MG63 (cell line): ENCODE measurements at regions not wholly inside any gene's neighbourhood (a gene's known extent, or its start where the extent isn't known, plus 50 kb on each side); places are given as distances from the start of the nearest gene placed in this dataset.

ENCODE experiments used
- DNase-seq: peaks from one replicate; pipeline ENCODE4 v3.0.0-alpha.2; 2020
- H3K27me3 ChIP-seq: fragments of 250-450 bp; sonication (Bioruptor Pico); 2 replicates; pipeline ENCODE4 v1.5.1; 2020; ENCODE audit warnings: mild to moderate bottlenecking, moderate library complexity
- H3K36me3 ChIP-seq: fragments of 250-450 bp; sonication (Bioruptor Pico); 2 replicates; pipeline ENCODE4 v1.5.1; 2020; ENCODE audit warnings: mild to moderate bottlenecking, moderate library complexity
- H3K4me3 ChIP-seq: fragments of 250-450 bp; sonication (Bioruptor Pico); 2 replicates; pipeline ENCODE4 v1.5.1; 2020; ENCODE audit warnings: mild to moderate bottlenecking, moderate library complexity
- H3K9me3 ChIP-seq: fragments of 250-450 bp; sonication (Bioruptor Pico); 2 replicates; pipeline ENCODE4 v1.5.1; 2020; ENCODE audit warnings: mild to moderate bottlenecking, moderate library complexity

DNA sequence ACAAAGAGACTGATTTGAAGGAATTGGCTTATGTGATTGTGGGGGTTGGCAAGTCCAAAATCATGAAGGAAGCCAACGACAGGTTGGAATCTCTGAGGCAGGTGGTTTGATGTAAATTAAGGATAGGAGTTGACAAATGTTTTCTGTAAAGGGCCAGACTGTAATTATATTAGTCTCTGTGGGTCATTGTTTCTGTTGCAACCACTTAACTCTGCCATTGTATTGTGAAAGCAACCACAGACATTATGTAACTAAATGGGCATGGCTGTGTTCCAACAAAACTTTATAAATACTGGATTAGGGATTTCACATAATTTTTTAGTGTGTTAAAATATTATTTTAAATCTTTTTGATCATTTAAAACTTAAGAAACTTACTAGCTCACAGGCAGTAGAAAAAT lies 199.2 kb upstream of the MYLIP start:
- Histone ChIP-seq H3K9me3 (no peaks in the 10 kb centered on the region), H3K36me3 (no peaks in the 10 kb centered on the region), H3K27me3 (no peaks in the 10 kb centered on the region), H3K4me3 (no peak overlapping the region)
- DNase-seq: no peak

DNA sequence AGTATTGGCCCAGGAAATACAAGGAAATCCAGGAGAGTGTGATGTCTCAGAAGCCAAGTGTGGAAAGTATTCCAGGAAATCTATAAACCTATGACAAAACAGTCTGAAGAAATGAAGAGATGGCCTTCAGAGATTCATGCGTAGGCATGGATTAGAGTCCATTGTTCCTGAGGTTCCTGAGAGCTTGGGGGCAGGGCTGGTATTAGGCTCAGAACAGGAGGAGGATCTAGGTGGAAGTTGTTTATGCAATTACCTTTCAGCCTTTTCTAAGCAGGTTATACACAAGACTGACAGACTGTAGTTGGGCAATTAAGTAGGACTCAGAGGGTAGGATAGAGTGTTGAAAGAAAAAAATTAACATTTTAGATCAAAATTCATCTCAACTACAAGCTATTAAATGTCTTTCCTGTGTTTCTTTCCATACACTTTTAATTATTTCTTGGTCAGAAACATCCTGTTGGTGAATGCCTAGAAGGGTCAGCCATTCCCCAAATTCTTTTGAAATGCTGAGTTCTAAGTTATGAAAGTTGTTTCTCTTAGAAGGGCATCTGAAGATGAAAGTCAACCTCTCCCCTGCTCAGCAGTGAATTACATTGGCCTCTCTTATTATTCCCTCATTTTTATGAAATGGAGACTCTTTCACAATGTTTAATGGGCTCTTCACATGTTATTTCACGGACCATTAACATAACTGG lies 201.2 kb upstream of the MYLIP start:
- DNase-seq: no peak

DNA sequence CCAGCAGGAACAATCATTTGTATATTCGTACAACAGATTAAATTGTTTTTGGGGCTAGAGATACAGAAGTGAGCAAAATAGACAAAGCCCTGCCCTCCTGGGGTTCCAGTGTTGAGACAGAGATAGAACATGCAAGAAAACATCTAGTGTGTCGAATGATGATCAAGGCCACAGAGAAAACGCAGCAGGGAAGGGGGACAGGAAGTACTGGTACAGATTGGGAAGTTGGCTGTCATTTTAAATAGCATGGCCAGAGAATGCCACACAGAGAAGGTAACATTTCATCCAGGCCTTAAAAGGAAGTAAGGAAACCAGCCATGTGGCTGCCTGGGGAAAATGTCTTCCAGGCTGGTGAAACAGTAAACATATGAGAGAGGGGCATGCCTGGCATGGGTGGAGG lies 202.6 kb upstream of the MYLIP start:
- peaks cover 4% of the 10 kb centered on the region; the same call in 1 of the 2 replicates for H3K9me3 ChIP-seq
- H3K4me3 ChIP-seq: no peak overlapping the region
- no peaks in the 10 kb centered on the region for H3K36me3 ChIP-seq
- H3K27me3 ChIP-seq: no peaks in the 10 kb centered on the region
- DNase-seq: peak; percentile 45

More for the DNA sequence above, 201.2 kb upstream of the MYLIP start:
- H3K4me3 ChIP-seq: no peak overlapping the region
- no peaks in the 10 kb centered on the region for H3K27me3 ChIP-seq
- H3K36me3 ChIP-seq: no peaks in the 10 kb centered on the region
- no peaks in the 10 kb centered on the region for H3K9me3 ChIP-seq

DNA sequence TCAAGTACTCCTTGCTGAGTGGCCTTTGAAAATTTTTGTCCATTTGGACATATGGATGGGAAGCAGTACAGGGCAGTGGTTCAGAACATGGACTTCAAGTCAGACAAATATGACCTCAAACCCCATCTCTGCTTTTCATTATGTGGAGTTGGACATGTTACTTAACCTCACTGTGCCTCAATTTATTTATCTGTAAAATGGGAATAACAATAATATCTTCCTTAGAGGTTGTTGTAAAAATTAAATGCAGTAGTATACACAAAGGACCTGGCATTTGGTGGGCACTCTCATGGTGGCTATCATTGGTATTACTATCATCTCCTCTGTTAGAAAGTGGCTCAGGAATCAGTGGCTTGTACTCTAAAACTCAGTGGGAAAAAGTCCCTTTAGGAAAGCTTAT lies 204.0 kb upstream of the MYLIP start:
- H3K4me3 ChIP-seq: no peak overlapping the region
- DNase-seq: no peak
- no peaks in the 10 kb centered on the region for H3K36me3 ChIP-seq
- H3K27me3 ChIP-seq: no peaks in the 10 kb centered on the region
- H3K9me3 ChIP-seq: peaks cover 4% of the 10 kb centered on the region; the same call in 1 of the 2 replicates

DNA sequence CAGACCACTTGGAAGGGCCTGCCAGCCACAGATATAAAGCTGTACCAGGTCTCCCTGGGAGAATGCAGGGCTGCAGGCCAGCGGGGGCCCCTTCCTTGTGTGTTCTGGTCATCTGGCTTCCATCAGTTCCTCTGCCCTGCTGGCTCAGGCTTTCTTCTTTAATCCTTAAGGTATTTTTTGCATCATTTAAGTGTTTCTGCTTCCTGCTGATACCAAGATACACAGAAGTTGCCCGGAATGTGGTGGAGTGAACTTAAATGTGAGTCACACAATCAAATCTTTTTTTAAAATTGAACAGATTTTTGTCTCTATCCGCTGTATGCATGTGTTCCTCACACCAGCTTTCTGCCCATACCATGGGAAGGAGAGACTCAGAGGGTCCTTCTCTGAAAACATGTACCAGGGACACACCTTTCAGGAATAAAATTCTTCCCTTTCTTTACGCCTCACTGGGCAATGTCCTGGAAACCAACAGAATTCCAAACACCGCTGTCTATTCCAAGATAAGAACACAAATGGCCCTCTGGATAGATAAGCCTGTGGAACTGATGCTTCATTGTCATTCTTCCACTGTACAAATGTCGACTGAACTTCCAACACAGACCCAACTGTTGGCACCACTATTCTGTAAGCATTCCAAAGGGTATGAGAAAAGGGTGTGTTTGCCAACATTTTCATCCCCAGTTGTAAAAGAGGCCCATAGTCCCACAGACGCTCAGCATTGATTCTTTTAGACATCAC lies 206.2 kb upstream of the MYLIP start:
- Histone ChIP-seq H3K27me3 (no peaks in the 10 kb centered on the region), H3K9me3 (peaks cover 4% of the 10 kb centered on the region; the same call in 1 of the 2 replicates), H3K4me3 (no peak overlapping the region), H3K36me3 (no peaks in the 10 kb centered on the region)
- DNase-seq: peak; percentile 88

DNA sequence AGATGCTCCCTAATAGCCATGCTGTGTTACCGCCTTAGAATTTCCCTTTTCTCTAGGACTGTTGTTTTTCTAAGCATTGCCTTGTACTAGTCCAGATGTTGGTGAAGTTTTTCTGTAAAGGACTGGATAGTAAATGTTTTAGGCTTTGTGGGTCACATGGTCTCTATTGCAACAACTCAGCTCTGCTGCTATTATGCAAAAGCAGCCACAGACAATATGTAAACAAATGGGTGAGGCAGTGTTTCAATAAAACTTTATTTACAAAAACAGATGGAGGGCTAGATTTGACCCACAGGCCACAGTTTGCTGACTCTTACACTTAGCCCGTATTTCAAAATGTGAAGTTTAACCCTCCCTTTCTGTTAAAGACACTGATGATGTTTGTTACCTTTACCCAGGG lies 207.6 kb upstream of the MYLIP start:
- Histone ChIP-seq H3K9me3 (peaks cover 4% of the 10 kb centered on the region; the same call in 1 of the 2 replicates), H3K4me3 (no peak overlapping the region), H3K27me3 (no peaks in the 10 kb centered on the region), H3K36me3 (no peaks in the 10 kb centered on the region)
- no peak for DNase-seq

DNA sequence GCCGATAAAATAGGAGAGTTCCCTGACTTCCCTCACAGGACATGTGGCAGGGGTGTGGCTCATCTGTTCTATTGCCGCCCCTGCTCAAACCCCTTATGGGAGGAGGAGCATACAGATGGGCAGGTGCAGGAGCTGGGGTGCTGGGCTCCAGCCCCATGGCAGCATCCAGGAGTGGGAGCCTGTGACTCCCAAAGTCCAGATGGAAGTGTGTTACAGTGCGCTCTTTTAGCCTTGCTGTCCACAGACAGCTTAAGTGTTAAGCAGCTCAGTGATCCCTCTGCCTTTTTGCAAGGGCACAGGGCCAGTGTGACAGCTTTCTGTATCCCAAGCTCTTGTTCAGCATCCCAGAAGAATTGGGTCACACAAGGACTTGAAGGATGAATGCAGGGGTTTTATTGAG lies 212.3 kb upstream of the MYLIP start:
- Histone ChIP-seq H3K36me3 (no peaks in the 10 kb centered on the region), H3K27me3 (no peaks in the 10 kb centered on the region), H3K9me3 (no peaks in the 10 kb centered on the region), H3K4me3 (no peak overlapping the region)
- DNase-seq: no peak

DNA sequence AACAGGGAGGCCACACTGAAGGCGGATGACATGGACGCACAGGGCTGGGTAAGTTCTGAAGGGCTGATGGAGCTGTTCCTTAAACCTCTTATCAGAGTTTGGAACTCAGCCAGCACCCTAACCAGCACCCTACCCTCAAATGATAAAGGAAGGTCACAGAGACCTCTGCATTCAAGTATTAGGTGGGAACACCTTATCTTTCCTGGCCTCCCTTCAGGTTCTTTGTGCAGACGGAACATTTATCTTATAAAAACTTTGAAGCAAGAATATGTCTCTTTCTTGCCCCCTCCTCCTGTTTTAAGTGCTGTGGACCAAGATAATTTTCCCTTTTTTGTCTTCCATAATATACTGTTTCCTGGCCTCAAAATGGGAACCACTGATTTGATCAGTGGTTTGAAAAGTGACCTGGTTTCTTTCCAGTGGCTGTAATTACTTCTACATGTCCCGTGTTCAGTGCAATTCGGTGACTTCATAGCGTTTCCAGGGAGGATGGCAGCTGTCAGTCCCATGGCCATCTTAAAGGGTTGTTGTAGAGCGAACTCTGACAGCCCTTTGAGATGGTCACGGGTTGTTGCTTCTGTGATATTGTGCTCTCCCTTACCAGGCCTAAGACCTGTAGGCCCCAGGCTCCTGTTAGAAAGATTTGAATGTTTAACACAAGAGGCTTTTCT lies 213.2 kb upstream of the MYLIP start:
- no peaks in the 10 kb centered on the region for H3K27me3 ChIP-seq
- DNase-seq: no peak
- no peaks in the 10 kb centered on the region for H3K9me3 ChIP-seq
- H3K36me3 ChIP-seq: no peaks in the 10 kb centered on the region
- H3K4me3 ChIP-seq: no peak overlapping the region

DNA sequence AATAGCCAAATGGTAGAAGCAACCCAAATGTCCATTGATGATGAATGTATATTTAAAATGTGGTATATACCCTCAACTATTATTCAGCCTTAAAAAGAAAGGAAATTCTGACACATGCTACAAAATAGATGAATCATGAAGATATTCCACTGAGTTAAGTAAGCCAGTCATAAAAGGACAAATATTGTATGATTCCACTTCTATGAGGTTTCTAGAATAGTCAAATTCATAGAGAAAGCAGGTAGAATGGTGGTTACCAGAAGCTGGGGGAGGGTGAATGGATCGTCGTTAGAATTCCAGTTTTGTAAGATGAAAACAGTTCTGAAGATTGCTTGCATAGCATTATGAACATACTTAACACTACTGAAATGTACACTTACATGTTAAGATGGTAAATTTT lies 214.3 kb upstream of the MYLIP start:
- Histone ChIP-seq H3K4me3 (no peak overlapping the region), H3K36me3 (no peaks in the 10 kb centered on the region), H3K27me3 (no peaks in the 10 kb centered on the region), H3K9me3 (no peaks in the 10 kb centered on the region)
- DNase-seq: no peak

DNA sequence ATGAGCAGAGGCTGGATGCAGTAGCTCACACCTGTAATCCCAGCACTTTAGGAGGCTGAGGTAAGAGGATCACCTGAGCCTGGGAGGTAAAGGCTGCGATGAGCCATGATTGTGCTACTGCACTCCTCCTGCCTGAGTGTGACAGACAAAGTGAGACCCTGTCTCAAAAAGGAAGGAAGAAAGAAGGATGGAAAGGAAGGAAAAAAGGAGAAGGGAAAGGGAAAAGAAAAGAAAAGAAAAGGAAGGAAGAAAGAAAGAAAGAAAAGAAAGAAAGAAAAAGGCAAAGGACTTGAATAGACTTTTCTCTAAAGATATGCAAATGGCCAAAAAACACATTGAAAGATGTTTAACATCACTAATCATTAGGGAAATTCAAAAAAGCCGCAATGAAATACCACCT lies 215.3 kb upstream of the MYLIP start:
- no peak overlapping the region for H3K4me3 ChIP-seq
- no peaks in the 10 kb centered on the region for H3K9me3 ChIP-seq
- H3K36me3 ChIP-seq: no peaks in the 10 kb centered on the region
- DNase-seq: no peak
- H3K27me3 ChIP-seq: no peaks in the 10 kb centered on the region

DNA sequence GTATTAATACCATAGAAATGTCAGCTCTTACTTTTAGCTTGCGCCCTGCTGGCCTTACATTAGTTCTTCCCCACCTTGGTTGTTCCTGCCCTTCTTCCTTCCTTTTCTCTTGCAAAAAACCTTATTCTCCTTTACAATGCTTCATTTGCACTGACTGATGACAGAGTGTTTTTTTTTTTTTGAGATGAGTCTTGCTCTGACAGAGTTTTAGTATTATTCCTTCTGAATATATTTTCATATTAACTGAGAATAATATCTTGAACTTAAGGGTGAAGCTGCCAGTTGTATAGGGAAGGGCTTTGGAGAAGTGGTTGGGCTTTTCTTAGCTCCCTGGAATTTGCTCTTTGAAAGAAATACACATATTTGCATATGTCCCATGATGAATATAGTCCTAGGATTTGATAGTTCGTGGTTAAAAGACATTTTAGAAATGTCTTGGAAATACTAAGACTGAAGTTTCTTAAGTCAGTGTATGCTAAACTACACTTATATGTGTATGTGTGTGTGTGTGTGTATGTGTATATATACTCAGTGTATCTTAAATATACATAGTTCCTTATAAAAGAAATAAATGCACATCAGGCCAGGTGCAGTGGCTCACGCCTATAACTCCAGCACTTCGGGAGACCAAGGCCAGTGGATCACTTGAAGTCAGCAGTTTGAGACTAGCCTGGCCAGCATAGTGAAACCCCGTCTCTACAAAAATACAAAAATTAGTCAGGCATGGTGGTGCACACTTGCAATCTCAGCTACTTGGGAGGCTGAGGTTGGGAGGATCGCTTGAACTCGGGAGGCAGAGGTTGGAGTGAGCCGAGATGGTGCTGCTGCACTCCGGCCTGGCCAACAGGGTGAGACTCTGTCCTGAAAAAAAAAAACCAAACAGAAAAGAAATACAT lies 216.1 kb upstream of the MYLIP start:
- no peaks in the 10 kb centered on the region for H3K9me3 ChIP-seq
- no peak overlapping the region for H3K4me3 ChIP-seq
- H3K36me3 ChIP-seq: no peaks in the 10 kb centered on the region
- H3K27me3 ChIP-seq: no peaks in the 10 kb centered on the region
- no peak for DNase-seq

DNA sequence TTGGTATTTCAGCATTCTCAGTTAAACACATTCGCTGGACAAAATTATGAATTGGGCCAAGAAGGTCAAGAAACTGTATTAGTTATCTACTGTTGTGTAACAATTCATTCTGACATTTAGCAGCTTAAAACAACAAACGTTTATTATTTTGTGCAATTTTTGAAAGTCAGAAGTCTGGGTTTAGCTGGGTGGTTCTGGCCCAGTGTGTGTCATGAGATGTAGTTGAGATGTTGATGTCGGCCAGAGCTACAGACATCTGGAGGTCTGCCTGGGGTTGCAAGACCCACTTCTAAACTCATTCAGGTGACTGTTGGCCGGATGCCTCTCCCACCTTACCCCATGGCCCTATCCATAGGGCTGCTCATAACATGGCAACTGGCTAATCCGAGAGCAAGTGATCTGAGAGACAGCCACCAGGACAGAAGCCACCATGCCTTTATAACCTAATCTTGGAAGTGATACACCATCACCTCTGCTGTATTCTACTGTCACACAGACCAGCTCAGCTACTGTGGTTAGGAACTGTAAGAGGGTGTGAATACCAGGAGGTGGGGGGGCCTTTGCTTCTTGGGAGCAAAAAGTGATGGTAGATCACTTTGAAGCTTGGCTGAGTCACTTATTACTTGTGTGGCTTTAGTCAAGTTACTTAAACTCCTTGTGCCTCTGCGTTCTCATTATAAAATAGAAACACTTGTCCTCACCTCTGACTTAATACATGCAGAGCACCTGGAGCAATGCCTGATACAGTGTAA lies 217.0 kb upstream of the MYLIP start:
- DNase-seq: no peak
- Histone ChIP-seq H3K27me3 (no peaks in the 10 kb centered on the region), H3K4me3 (no peak overlapping the region), H3K9me3 (no peaks in the 10 kb centered on the region), H3K36me3 (no peaks in the 10 kb centered on the region)

DNA sequence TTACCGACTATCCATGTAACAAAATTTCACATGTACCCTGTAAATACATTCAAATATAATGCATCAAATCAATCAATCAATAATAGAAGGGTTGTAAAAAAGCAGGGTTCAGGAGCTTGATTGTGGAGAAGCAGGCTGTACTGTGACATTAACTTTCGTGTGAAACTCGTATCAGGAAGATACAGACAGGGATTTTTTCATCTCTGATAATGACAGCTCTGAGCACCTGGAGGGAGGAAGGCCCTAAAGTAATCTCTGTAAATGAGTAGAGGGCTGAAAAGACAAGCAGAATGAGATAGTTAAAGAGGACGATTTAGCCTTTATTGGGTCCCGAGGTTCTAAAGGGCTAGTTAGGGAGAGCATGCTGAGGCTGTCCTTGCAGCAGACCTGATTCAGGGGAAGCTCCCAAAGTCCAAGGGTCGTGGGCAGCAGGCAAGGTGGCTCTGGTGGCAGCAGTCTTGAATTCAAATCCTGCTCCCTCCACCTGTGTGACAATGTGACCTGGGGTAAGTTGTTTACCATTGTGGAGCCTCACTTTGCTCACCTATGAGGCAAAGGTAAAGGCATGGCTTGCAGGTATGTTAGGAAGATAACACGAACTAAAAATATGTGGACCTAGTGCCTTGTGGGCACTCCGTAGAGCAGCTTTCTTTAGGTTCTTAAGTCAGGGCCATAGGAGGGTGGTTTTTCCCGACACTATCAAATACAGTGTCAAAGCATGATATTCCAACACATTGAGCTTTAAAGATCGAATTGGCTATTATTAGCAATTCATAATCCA lies 219.4 kb upstream of the MYLIP start:
- no peak for DNase-seq
- no peaks in the 10 kb centered on the region for H3K36me3 ChIP-seq
- no peaks in the 10 kb centered on the region for H3K9me3 ChIP-seq
- no peaks in the 10 kb centered on the region for H3K27me3 ChIP-seq
- no peak overlapping the region for H3K4me3 ChIP-seq

DNA sequence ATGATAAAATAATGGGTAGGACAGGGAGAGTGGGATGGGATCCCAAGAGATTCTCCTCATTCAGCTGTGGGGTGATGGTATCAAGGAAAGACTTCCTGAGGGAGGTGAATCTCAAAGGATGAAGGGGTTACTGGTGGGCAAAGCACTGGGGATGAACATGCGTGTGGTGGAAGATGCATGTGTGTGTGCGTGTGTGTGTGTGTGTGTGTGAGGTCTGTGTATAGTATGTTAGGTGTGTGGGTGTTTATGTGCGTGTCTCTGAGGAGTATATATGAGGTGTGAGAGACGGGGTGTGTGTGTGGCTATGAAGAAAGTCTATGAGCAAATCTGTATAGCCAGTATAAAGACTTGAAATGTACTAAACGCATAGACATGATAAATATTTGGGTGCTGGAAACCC lies 220.0 kb upstream of the MYLIP start:
- Histone ChIP-seq H3K27me3 (no peaks in the 10 kb centered on the region), H3K36me3 (no peaks in the 10 kb centered on the region), H3K4me3 (no peak overlapping the region), H3K9me3 (no peaks in the 10 kb centered on the region)
- no peak for DNase-seq

DNA sequence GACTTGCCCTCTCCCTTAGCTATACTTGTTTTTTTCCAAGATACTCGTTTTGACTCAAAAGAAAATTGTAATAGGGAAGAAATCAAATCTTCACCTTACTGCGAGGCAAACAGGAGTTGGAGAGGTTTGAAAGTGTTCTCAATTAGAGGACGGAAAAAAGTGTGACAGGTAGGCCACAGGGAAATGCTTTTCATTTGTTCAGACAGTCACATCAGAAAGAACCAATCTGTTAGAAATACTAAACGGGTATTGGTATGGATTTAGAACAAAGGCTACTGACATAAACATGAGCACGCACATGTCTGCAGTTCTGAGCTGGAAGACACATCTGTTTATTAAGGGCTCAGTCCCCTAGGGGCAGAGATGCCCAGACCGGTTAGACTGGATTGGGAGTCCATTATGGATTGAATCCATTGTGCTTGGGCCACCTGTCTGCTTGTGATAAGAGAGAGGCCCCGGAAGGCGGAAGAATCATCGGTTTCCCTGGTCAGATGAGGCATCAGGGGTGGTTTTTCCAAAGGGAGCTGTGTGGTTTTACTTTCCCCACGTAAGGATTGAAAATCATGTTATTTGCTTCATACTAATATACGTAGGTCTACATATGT lies 220.9 kb upstream of the MYLIP start:
- DNase-seq: no peak
- H3K9me3 ChIP-seq: no peaks in the 10 kb centered on the region
- no peak overlapping the region for H3K4me3 ChIP-seq
- H3K36me3 ChIP-seq: no peaks in the 10 kb centered on the region
- H3K27me3 ChIP-seq: no peaks in the 10 kb centered on the region
